VCaP (cell line): ENCODE measurements at regions not wholly inside any gene's neighbourhood (a gene's known extent, or its start where the extent isn't known, plus 50 kb on each side); places are given as distances from the start of the nearest gene placed in this dataset.

Experiments used
- H3K27ac ChIP-seq: fragments of 450-650 bp; 2 replicates; pipeline ENCODE4 v1.5.1; 2017
- TF ChIP-seq, protein P1 (sequence below): fragments of 450-650 bp; conservative IDR thresholded peaks from 2 replicates; pipeline ENCODE4 v1.5.1; 2017; ENCODE audit warnings: mild to moderate bottlenecking, moderate library complexity

DNA sequence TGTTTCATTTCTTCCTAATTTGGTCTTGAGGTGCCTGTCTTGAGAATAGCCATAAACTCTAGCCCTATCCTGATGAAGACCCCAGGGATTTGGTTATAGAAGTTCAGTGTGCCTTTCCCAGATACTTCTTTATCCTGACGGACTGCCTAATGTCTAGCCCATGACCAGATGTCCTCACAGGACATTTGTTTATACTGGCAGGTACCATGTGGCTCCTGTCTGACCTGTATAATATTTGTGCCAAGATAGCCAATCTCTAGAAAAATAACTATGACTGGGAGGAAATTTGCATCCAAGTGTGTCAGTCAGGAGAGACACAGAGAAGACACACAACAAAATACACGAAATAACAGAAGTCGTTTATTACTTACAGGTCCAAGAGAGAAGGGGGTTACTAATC lies 69.2 kb upstream of the MIR17HG start:
- no peak overlapping the region for H3K27ac ChIP-seq
- TF ChIP-seq, protein P1, sequence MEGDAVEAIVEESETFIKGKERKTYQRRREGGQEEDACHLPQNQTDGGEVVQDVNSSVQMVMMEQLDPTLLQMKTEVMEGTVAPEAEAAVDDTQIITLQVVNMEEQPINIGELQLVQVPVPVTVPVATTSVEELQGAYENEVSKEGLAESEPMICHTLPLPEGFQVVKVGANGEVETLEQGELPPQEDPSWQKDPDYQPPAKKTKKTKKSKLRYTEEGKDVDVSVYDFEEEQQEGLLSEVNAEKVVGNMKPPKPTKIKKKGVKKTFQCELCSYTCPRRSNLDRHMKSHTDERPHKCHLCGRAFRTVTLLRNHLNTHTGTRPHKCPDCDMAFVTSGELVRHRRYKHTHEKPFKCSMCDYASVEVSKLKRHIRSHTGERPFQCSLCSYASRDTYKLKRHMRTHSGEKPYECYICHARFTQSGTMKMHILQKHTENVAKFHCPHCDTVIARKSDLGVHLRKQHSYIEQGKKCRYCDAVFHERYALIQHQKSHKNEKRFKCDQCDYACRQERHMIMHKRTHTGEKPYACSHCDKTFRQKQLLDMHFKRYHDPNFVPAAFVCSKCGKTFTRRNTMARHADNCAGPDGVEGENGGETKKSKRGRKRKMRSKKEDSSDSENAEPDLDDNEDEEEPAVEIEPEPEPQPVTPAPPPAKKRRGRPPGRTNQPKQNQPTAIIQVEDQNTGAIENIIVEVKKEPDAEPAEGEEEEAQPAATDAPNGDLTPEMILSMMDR: no peak

DNA sequence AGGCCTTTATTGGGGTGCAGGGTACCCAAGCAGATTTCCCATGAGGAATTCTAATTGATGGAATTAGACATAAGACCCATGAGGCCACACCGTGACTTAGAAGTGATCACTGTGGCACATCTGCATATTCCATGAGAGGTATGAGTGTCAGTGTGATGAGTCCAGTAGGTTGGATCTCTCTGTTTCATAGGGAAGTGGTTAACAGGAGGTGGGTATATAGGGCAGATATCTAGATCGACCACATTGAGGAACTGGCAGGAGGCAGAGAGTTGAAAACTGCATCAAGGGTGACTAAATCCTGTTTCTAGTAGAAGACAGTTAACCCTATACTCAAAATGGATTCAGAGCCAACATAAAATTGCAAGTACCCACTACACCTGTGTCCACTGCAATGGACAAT lies 68.6 kb upstream of the MIR17HG start:
- TF ChIP-seq, protein P1: no peak
- no peak overlapping the region for H3K27ac ChIP-seq

DNA sequence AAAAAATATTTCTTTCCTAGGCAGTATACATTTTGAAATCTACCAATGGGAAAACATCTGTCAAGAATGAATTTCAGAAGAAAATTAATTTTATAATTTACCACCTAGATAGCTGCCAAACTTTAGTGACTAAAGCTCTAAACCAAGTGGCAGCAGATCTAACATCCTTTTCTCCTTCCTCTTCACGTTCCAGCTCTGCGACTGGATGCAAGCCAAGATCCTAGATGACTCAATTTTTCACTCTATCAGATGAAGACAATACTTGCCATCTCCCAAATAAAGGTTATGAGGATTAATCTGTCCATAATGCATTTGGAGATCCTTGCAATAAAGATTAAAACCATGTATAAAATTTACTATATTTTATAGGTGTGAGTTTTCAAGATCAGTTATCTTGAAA lies 66.7 kb upstream of the MIR17HG start:
- no peak overlapping the region for H3K27ac ChIP-seq
- TF ChIP-seq, protein P1: no peak

DNA sequence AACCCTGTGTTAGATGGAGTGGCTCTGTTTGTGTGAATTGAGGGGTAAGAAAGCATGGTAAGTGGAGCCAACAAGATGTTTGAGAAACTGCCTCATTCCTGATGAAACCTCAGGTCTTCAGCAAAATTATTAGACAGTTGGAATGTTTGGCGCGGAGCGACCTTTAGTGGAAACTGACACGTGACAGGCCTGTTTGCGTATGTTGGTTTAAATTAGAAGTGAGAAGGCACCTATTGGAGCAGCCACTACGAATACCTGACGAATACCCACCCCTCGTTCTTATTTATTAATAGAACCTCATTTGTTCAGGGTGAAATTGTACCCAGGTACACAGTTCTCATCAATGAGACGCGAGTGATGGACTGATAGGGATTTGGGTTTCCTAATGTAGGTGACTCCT lies 63.2 kb upstream of the MIR17HG start:
- TF ChIP-seq, protein P1: no peak
- no peak overlapping the region for H3K27ac ChIP-seq

DNA sequence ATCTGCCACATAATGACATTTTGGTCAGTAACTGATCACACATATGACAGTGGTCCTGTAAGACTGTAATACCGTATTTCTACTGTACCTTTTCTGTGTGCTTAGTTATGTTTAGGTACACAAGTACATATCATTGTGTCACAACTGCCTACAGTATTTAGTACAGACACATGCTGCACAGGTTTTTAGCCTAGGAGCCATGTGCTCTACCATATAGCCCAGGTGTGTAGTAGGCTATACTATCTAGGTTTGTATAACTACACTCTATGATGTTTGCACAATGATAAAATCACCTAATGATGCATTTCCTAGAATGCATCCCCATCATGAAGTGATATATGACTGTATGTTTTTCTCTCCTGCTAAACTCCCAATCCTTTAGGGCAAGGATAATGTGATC lies 61.2 kb upstream of the MIR17HG start:
- TF ChIP-seq, protein P1: no peak
- H3K27ac ChIP-seq: no peak overlapping the region

DNA sequence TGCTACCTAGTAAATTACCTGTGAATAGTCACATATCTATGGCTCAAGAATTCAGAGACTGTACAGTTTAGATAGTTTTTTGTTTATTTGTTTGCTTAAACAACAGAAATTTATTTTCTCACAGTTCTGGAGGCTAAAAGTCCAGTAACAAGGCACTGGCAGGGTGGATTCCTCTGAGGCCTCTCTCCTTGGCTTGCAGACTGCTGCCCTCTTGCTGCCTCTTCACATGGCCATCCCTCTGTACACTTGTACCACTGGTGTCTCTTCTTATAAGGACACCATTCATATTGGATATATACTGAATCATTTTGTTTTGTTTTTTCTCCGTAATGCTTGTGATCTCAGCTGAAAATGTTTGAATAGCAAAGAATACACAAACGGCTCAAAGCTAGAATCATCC lies 56.4 kb upstream of the MIR17HG start:
- TF ChIP-seq, protein P1: no peak
- no peak overlapping the region for H3K27ac ChIP-seq

DNA sequence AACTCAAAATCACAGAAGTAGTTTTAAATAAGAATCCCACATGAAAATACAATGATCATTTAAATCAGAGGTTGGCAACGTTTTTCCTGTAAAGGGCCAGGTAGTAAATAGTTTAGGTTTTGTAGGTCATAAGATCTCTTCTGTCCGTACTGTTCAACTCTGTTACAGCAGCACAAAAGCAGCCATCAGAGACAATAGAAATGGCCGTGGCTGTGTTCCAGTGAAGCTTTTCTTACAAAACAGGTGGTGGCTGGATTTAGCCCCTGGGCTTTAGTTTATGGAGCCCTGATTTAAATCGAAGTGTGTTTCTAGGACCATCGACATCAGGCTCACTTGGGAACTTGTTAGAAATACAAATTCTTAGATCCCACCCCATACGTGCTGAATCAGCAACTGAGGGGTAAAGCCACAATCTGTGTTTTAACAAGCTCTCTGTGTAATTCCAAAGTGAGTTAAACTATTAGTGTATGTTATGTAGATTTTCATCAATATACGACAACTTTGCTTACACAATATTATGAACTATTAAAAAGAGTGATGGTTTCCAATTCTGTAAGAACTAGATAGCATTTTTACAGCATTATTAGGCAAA lies 54.8 kb upstream of the MIR17HG start:
- H3K27ac ChIP-seq: no peak overlapping the region
- TF ChIP-seq, protein P1: no peak
